ENCODE measurements at regions not wholly inside any gene's neighbourhood (a gene's known extent, or its start where the extent isn't known, plus 50 kb on each side); places are given as distances from the start of the nearest gene placed in this dataset.
A peak's percentile ranks its signal among the peaks of the same experiment; 100 is the strongest.
"Not testable (repeated sequence)": the region's sequence is repeated elsewhere in the genome, so short reads cannot be mapped to it uniquely, and the experiment has no call there.

GRCh38 chr2:35255826-35256225 lies 1099.8 kb upstream of the CRIM1 start:
- no peak for DNase-seq

DNA sequence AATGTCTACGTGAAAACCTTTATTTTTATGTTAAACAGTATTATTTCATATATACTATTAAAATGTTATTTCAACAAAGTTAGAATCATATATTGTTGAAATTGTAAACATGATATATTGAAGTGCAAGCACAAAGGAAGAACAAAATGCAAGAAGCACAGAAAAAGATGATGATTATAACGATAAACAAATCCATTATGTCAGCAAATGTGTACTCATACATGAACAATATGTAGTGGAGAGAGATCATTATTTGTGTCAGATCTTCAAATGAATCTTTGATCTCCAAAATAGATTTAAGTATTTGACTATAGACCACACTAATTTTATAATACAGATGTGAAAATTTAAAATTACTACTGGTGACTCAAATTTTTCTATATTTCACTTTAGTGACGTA lies 1104.4 kb upstream of the CRIM1 start:
- no peak for DNase-seq

- DNase-seq = no peak
These were observed 1108.9 kb upstream of the CRIM1 start for GRCh38 chr2:35246702-35247101.

- no peak for DNase-seq
These were observed 1127.0 kb upstream of the CRIM1 start for GRCh38 chr2:35228584-35228983.

DNA sequence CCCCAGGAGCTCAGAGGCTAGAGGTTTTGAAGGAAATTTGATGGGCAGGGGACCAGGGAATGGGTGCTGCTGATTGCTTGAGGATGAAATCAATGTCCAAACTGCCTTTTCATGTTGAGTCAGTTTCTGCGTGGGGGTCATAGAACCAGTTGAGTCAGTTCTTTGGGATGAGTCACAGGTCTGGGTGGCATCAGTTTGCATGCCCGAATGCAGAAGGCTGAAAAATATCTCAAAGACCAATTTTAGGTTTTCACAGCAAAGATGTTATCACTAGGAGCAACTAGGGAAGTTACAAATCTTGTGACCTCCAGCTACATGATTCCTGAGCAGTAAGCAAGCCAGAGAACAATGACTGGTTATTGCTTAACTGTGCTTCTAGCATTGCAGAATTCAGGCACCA lies 1135.1 kb upstream of the CRIM1 start:
- DNase-seq = peak; percentile 6

DNA sequence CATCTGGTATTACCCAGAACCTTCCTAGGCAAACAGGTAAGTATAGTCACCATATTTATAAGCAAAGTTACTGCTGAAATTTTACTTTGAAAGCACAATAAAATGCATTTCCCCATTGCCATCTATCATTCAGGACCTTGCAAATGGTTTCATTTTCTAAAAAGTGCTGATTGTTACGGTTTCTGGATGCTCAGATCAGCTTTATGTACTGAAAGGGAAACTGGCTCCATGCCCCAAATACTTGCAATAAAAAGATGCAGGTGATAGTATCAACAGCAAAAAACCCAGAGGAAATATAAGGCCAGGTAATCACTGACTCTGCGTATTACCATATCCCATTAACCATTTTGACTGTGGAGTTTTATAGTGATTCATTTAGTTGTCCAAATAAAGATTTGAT lies 1150.7 kb upstream of the CRIM1 start:
- DNase-seq = no peak

- no peak for DNase-seq
These were observed 1151.3 kb upstream of the CRIM1 start for GRCh38 chr2:35204323-35204722.

DNA sequence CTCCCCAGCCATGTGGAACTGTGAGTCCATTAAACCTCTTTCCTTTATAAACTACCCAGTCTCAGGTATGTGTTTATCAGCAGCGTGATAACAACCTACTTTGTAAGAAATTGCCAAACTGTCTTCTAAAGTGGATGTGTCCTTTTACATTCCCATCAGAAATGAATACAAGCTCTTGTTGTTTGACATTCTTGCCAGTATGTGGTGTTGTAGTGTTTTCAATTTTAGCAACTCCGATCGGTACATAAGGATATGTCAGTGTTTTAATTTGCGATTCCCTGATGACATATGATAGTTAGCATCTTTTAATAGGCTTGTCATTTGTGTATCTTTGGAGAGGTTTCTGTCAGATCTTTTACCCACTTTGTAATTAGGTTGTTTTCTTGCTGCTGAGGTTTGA lies 1156.3 kb upstream of the CRIM1 start:
- no peak for DNase-seq

GRCh38 chr2:35185861-35186412 lies 1169.6 kb upstream of the CRIM1 start:
- no peak for DNase-seq

DNA sequence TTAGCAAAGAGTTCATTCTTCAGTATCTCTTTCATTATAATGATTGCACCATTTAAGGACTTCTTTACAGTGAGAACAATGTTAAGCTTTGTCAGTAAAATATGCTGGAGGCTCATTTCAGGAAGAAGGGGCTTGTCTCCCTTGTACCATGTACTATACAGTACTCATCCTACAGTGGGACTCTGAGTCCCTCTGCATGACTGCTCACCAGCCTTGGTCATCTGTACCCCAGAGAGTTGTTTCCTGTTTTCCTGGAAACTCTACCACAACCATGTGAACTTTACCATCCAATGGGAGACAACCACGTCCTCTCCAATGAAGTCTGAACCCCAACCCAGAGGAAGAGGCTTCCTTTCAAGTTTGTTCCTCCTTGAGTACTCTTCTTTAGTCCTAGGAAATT lies 1171.1 kb upstream of the CRIM1 start:
- DNase-seq = peak; percentile 38

GRCh38 chr2:35176726-35177125 lies 1178.9 kb upstream of the CRIM1 start:
- not testable (repeated sequence) for DNase-seq

DNA sequence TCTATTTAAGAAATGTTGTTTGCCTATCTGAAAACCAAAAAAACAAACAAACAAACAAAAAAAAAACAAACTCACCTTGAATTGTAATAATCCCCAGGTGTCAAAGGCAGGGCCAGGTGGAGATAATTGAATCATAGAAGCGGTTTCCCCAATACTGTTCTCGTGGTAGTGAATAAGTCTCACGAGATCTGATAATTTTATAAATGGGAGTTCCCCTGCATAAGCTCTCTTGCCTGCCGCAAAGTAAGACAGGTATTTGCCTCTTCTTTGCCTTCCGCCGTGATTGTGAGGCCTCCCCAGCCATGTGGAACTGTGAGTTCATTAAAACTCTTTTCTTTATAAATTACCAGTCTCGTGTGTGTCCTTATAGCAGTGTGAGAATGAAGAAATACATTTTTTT lies 1180.7 kb upstream of the CRIM1 start:
- DNase-seq = no peak

- no peak for DNase-seq
These were observed 1182.9 kb upstream of the CRIM1 start for GRCh38 chr2:35172687-35173086.

- DNase-seq = no peak
These were observed 1187.2 kb upstream of the CRIM1 start for GRCh38 chr2:35168351-35168750.

- DNase-seq = no peak
These were observed 1191.6 kb upstream of the CRIM1 start for GRCh38 chr2:35163948-35164347.

GRCh38 chr2:35160871-35161270 lies 1194.7 kb upstream of the CRIM1 start:
- no peak for DNase-seq

- no peak for DNase-seq
These were observed 1229.7 kb upstream of the CRIM1 start for GRCh38 chr2:35125871-35126270.

GRCh38 chr2:35125278-35125677 lies 1230.3 kb upstream of the CRIM1 start:
- no peak for DNase-seq

DNA sequence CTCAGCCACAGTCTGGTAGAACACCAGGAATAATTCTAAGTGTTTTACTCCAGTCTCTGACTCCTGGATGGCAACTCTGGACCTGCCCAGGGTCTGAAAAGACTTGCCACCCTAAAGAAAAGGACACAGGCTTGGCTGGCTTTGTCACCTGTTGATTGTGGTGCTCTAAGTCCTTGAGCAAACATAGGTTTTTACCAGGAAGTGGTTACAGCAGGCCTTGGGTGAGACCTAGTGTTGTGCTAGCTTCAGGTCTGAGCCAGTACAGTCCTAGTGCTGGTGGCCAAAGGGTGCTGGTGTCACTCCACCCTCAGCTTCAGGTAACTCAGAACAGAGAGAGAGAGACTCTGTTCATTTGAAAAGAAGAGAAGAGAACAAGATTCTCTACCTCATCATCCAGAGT lies 1239.4 kb upstream of the CRIM1 start:
- no peak for DNase-seq

- no peak for DNase-seq
These were observed 1240.8 kb upstream of the CRIM1 start for GRCh38 chr2:35114765-35115164.

GRCh38 chr2:35112367-35112766 lies 1243.2 kb upstream of the CRIM1 start:
- not testable (repeated sequence) for DNase-seq

GRCh38 chr2:35104309-35104708 lies 1251.3 kb upstream of the CRIM1 start:
- no peak for DNase-seq

DNA sequence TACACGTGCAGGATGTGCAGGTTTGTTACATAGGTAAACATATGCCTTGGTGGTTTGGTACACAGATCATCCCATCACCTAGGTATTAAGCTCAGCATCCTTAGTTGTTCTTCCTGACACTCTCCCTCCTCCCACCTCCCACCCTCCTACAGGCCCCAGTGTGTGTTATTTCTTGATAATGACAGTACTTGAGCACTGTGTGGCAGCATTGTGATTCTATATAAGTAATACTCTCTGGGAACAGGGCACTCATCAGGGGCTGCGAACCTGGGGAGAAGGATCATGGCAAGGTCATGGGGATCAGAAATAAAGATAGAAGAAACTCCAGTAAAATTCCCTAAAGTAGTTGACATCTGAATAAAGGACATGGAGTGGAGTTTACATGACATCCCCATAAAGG lies 1256.2 kb upstream of the CRIM1 start:
- DNase-seq = no peak

DNA sequence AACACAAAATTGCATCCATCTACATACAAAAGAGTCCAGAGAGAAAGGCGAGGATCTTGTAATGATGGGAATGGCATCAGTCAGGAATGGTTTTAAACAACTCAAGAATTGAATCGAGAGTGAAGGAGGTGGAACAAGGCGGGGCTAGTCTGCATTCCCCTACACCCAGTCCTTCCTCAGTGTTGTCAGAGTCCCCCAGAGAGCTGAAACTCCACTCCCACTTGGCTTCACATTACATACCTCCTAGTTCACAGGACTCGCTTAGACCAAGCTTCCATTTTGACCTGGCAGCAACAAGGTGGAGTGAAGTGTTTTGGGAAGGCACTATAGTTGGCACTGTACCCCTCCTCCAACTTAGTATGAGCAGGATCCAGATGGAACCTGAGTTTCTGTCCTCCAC lies 1273.5 kb upstream of the CRIM1 start:
- no peak for DNase-seq

DNA sequence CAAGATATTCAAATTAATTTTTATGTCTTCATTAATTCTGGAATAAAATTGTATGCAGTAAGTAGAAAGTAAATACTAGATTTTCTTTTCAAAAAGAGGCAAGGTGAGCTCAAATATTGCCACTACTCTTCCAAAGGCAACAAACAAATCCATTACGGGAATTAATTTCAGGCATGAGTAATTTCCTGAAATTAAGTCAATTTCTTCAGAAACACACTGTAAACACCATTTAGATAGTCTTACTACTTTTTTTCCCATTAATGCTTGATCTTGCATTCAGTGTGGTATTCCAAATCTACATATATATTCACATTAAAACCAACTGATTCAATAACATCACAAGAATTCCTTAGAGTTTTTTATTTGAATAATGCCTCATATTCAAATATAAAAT lies 1274.0 kb upstream of the CRIM1 start:
- DNase-seq = no peak

Measured in MV-4-11 (cell line).